BE2C (cell line): ENCODE measurements at regions not wholly inside any gene's neighbourhood (a gene's known extent, or its start where the extent isn't known, plus 50 kb on each side); places are given as distances from the start of the nearest gene placed in this dataset.
A peak's percentile ranks its signal among the peaks of the same experiment; 100 is the strongest.

Experiments used
- DNase-seq: peaks from one replicate; pipeline ENCODE4 v3.0.0-alpha.2; 2020
- H3K27me3 ChIP-seq: fragments of 250-450 bp; sonication (Bioruptor Pico); 2 replicates; pipeline ENCODE4 v1.5.1; 2020; ENCODE audit warnings: mild to moderate bottlenecking
- H3K36me3 ChIP-seq: fragments of 250-450 bp; sonication (Bioruptor Pico); 2 replicates; pipeline ENCODE4 v1.5.1; 2020; ENCODE audit warnings: mild to moderate bottlenecking
- H3K4me1 ChIP-seq: fragments of 250-450 bp; sonication (Bioruptor Pico); 2 replicates; pipeline ENCODE4 v1.5.1; 2020
- H3K4me3 ChIP-seq: 2 replicates; pipeline ENCODE4 v1.5.1; 2011; ENCODE audit warnings: low read depth, low read length
- H3K9me3 ChIP-seq: fragments of 250-450 bp; sonication (Bioruptor Pico); 2 replicates; pipeline ENCODE4 v1.5.1; 2020
- CTCF ChIP-seq: IDR thresholded peaks from 2 replicates; pipeline ENCODE4 v1.5.1; 2012; ENCODE audit warnings: mild to moderate bottlenecking, low read depth, low read length

GRCh38 chr3:18864933-18865731 is 283.2 kb upstream of the KCNH8 start:
- TF ChIP-seq CTCF: no peak
- no peaks in the 10 kb centered on the region for H3K9me3 ChIP-seq

DNA sequence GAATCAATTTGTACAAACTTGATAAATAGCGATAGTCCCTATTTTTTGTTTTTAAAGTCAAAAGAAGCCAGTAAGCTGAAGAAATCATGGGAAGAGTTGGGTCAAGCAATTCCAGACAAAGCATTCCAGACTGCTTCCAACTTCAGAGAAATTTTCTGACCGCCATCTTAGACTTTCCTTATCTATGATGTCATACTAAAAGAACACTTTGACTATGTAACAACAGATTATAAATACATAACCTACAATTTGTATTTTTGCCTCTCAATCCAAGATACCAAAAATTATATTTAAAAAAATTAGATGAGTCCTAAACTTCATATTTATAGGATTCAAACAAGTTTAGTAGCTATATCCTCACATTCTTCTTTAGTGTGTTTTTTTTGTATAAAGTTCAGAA is 286.2 kb upstream of the KCNH8 start:
- no peaks in the 10 kb centered on the region for H3K36me3 ChIP-seq

More at GRCh38 chr3:18864933-18865731, 283.2 kb upstream of the KCNH8 start:
- no peaks in the 10 kb centered on the region for H3K27me3 ChIP-seq
- no peaks in the 10 kb centered on the region for H3K36me3 ChIP-seq
- no peaks in the 10 kb centered on the region for H3K4me1 ChIP-seq
- no peak for DNase-seq
- no peak overlapping the region for H3K4me3 ChIP-seq

GRCh38 chr3:18861137-18861536 is 287.2 kb upstream of the KCNH8 start:
- TF ChIP-seq CTCF: no peak
- no peaks in the 10 kb centered on the region for H3K9me3 ChIP-seq
- H3K27me3 ChIP-seq: no peaks in the 10 kb centered on the region
- H3K4me3 ChIP-seq: no peak overlapping the region
- no peak for DNase-seq
- no peaks in the 10 kb centered on the region for H3K4me1 ChIP-seq
- H3K36me3 ChIP-seq: no peaks in the 10 kb centered on the region

More for the DNA sequence above, 286.2 kb upstream of the KCNH8 start:
- DNase-seq: no peak
- Histone ChIP-seq H3K4me3 (no peak overlapping the region), H3K9me3 (no peaks in the 10 kb centered on the region), H3K4me1 (no peaks in the 10 kb centered on the region), H3K27me3 (no peaks in the 10 kb centered on the region)
- no peak for TF ChIP-seq CTCF

GRCh38 chr3:18853269-18853668 is 295.0 kb upstream of the KCNH8 start:
- no peak for TF ChIP-seq CTCF
- no peaks in the 10 kb centered on the region for H3K36me3 ChIP-seq
- H3K9me3 ChIP-seq: no peaks in the 10 kb centered on the region
- no peak overlapping the region for H3K4me3 ChIP-seq
- DNase-seq: no peak
- H3K4me1 ChIP-seq: no peaks in the 10 kb centered on the region
- no peaks in the 10 kb centered on the region for H3K27me3 ChIP-seq

DNA sequence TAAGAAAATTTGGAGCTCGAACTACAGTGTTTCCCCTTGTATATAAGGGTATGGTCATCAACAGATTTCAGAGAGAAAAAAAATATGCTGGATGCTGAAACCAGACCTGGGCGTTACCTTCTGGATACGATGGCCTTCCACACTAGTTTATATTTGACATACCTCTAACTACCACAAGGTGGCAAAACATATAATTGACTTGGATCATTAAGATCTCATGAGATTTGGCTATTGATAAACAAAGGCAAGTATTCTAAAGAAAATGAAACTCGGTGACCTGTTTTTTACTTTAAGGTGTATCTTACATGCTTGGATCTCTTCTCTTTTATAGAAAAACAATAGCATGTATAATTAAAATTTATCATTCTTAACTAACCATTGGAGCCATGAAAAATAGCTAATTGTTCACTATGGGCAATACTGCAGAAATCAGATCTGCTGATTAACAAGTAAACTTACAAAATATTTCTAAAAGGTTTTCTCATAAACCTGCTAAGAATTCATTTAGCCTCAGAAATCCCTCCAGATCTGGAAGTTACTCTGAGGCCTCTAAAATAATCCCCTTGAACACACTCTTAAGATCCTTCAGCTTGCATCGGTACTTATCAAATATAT is 300.6 kb upstream of the KCNH8 start:
- no peaks in the 10 kb centered on the region for H3K9me3 ChIP-seq
- no peaks in the 10 kb centered on the region for H3K36me3 ChIP-seq
- peak; percentile 38 for TF ChIP-seq CTCF
- no peak overlapping the region for H3K4me3 ChIP-seq
- H3K4me1 ChIP-seq: no peaks in the 10 kb centered on the region
- H3K27me3 ChIP-seq: no peaks in the 10 kb centered on the region
- DNase-seq: no peak

- DNase-seq: no peak
- Histone ChIP-seq H3K9me3 (no peaks in the 10 kb centered on the region), H3K27me3 (no peaks in the 10 kb centered on the region), H3K36me3 (no peaks in the 10 kb centered on the region), H3K4me1 (no peaks in the 10 kb centered on the region), H3K4me3 (no peak overlapping the region)
- TF ChIP-seq CTCF: no peak
Observed at GRCh38 chr3:18843983-18844382, 304.3 kb upstream of the KCNH8 start.
